SK-N-MC (cell line): ENCODE measurements at regions not wholly inside any gene's neighbourhood (a gene's known extent, or its start where the extent isn't known, plus 50 kb on each side); places are given as distances from the start of the nearest gene placed in this dataset.

ENCODE experiments used
- EZH2 ChIP-seq: fragments of 200-600 bp; sonication (generic); IDR thresholded peaks from one replicate; pipeline ENCODE4 v1.6.1; 2017; ENCODE audit warnings: antibody characterized with exemption
- POLR2AphosphoS5 ChIP-seq: IDR thresholded peaks from 2 replicates; pipeline ENCODE4 v1.6.1; 2012; ENCODE audit warnings: mild to moderate bottlenecking, low read depth, low read length, borderline replicate concordance

- TF ChIP-seq EZH2 (no peak), POLR2AphosphoS5 (no peak)
Observed at GRCh38 chr6:79798841-79799240, 148.5 kb downstream of the ELOVL4 start.
